K562 (cell line): ENCODE measurements at regions not wholly inside any gene's neighbourhood (a gene's known extent, or its start where the extent isn't known, plus 50 kb on each side); places are given as distances from the start of the nearest gene placed in this dataset.

Source experiments
- NR4A1 ChIP-seq, 2 experiments: fragments of 250-450 bp in 1 of 2; fragments of 450-650 bp in 1 of 2; sonication (Bioruptor Pico) in 1 of 2; IDR thresholded peaks; 2 replicates each; pipeline versions ENCODE4 v1.4.0 to v1.6.1; 2016 to 2020; ENCODE audit warnings: mild to moderate bottlenecking in 2 of 2, missing compliant biosample characterization in 1 of 2, missing genetic modification characterization in 1 of 2, moderate library complexity in 1 of 2
- ZBTB40 ChIP-seq, 2 experiments: fragments of 450-650 bp in 1 of 2; sonication (generic) in 1 of 2; formaldehyde crosslinking in 1 of 2; IDR thresholded peaks; 2 replicates each; pipeline versions ENCODE4 v1.7.1 to v1.9.0; 2016 to 2022; ENCODE audit warnings: inconsistent platforms in 1 of 2, mild to moderate bottlenecking in 1 of 2, missing genetic modification reagents in 1 of 2
- ZNF121 ChIP-seq: sonication (generic); formaldehyde crosslinking; conservative IDR thresholded peaks from 2 replicates; pipeline ENCODE4 v1.8.0; 2022; ENCODE audit warnings: missing genetic modification reagents

- TF ChIP-seq ZBTB40 (IDR thresholded peaks at IDR 0.05) (no peak), ZBTB40 (CRISPR knock-in tag; IDR thresholded peaks at IDR 0.05) (no peak), ZNF121 (CRISPR knock-in tag) (no peak), NR4A1 (CRISPR knock-in tag; IDR thresholded peaks at IDR 0.05) (no peak), NR4A1 (tag; IDR thresholded peaks at IDR 0.05) (no peak)
Observed at GRCh38 chr5:104763216-104763615, 1200.6 kb upstream of the NUDT12 start (continued).
